ENCODE measurements at regions not wholly inside any gene's neighbourhood (a gene's known extent, or its start where the extent isn't known, plus 50 kb on each side); places are given as distances from the start of the nearest gene placed in this dataset.

DNA sequence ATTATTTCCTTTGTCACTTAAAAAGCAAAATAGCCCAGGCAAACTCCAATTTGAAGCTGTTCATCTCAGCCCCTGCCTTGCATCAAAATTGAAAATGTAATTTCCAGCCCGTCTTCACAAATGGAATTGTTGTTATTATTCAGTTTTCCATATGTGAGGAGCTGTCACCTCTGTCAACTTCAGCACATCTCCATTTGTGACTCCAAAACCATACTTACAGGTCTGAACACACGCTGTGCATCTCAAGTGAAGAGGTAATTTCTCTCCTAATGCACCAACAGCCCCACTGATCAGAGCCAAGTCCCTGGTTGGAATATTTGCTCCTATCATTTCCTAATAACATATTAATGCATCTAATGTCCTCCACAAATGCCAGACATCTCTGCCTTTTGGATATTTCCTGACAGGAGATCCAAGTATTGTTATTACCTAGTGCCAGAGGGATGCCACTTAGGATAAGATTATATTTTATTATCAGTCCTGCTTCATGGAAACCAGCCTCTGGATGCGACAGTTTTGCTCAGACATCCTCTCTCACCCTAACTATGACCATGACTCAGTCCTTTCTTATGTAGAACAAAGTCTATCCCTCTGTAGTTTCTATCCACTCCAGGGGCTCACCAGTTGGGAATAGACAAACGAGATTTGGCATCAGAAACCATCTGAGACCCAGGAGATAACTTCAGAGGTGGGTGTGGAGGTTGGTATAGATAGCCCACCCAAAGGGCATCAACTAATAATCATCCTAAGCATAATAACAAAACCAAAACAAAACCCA lies 379.8 kb downstream of the VPS13C start:
- DNase-seq = no peak

DNA sequence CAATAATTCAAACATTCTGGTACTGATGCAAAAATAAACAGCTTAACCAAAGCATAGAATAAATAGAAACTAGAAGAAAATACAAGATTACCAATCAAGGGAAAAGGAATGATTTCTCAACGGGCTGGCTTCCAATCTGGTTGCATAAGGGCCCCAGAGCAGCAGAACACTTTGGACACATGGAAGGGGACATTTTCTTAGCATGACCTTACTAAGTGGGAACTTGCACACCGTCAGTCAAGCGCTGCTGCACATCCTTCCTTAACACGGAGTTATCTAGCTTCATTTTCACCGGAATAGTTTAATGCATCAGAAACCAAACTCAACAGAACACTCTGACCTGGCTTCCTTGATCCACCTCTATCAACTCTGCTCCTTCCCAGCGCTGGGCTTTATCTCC lies 388.5 kb downstream of the VPS13C start:
- no peak for DNase-seq

DNA sequence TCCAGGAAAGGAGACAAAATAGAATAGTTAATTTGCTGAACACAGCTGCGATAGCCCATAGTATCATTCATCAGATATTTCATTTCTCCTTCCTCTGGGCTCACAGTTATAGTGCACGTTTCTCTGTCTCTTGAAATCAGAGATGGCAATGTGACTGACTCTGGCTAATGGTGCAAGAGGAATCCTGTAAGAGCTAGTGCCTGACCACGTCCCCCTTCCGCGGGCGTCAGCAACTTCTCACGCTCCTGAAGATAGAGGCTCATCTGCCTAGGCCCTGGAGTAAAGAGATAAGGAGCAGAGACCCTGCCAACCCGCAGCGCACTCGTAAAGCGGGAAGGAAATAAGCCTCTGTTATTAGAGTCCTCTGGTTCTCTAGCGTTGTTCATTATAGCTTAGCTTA lies 391.8 kb downstream of the VPS13C start:
- no peak for DNase-seq

DNA sequence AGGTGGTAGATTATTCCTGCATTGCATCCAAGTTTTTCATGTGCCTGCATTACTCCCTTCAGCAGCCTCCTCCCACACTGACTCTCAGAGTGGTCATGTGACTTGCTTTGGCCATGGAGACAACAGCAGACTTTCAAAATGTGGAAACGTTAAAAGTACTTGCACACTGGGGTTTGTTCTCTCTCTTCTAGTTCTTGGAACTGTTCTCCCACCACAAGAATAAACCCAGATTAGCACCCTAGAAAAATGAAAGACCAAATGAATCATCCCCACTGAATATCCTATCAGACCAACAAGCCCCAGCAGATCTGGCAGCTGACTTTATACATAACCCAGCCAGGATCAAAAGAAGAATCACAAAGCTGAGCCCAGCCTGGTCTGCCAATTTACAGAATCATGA lies 398.5 kb downstream of the VPS13C start:
- DNase-seq = no peak

DNA sequence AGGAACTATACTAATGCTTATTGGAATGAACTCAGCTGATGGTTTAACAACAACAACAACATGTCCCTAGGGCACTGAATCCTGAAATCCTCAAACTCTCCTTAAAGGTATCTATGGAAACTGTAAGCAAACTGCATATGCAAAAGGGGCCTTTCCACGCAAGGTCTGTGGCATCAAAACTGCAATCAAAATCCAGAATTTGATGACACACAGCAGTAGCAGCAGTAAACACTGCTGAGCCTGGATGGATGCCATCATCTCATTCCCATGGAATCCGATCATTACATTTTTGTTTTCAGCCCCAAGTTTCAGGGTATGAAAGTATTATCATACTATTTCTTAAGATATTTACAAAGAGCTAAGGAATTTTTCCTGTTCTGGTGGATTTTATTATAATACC lies 399.7 kb downstream of the VPS13C start:
- DNase-seq = no peak

DNA sequence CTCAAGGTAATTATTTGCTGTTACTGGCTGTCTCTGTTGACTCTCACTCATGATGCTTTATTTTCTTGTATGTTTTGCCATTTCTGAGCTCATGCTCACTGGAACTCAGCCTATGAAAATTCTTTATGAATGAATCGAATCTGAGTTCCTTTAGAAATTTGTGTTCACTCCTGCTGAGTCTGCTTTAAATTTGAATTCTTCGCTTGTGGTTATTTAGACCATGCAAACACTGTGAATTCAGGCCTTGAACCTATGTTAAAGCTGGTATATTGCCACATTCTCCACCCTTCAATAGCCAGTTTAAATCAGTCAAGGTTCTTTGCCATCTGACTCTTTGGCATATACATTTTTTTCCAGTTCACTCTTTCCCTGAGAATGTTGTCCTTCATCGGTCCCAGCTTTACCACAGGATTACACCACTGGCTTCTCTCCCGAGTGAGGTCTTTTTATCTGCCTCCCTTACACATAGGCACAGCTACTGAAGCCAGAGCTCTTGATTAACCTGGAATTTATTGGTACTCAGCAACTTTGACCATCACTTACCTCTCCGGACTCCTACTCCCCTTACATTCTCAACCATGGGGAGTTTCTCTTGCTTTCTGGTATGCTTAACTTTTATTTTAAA lies 400.6 kb downstream of the VPS13C start:
- DNase-seq = no peak

DNA sequence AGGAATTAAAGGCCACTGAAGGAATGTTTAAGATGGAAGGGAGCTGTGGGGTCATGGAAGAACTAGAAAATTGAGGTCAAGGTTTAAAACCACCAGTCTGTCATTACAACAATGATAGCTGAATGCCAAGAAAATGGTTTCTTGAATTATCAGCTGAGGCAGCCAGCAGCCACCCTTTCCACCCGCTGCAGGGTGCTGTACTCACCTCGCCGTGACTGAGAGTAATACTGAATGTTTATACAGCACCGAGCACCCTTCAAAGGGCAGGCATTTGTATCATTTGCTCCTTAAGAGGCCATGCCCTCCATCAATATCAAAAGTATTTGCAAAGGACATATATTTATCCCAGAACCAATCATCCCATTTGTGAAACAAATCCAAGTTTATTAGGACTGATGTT lies 402.8 kb downstream of the VPS13C start:
- DNase-seq = no peak

DNA sequence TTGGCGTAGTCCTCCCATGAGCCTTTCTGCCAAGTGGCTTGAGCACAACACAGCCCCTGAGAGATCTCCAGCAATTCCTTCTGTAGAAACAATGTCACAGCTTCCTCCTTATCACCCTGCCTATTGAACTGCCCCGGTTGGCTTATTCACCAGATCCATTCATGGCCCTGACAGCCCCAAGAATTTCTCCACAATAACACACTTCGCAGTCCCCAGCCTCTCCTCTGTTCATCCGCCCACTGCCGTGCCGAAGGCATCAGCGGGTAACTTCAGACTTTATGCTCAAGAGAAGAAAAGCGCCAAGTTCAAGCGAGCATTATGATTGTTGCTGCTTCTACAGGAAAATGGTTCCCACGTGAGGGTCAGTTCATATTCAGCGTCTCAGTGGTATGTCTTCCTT lies 403.9 kb downstream of the VPS13C start:
- DNase-seq = no peak

DNA sequence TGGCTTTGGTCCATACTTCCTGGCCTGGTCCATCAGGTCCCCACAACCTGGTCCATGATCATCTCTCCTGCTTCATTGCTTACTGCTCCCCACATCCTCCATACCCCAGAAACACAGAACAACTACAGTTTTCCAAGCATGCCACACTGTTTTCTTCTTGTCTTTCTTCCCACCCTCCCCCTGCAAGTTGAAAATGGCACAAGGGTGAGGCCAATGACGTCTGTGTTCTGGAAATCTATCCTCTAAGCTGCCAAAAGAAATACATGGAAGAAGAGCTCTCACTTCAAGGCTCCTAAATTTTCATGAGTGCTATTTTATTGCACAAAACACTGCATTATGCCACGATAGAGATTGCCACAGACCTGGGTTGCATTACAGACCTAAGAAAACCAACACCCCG lies 404.4 kb downstream of the VPS13C start:
- no peak for DNase-seq

DNA sequence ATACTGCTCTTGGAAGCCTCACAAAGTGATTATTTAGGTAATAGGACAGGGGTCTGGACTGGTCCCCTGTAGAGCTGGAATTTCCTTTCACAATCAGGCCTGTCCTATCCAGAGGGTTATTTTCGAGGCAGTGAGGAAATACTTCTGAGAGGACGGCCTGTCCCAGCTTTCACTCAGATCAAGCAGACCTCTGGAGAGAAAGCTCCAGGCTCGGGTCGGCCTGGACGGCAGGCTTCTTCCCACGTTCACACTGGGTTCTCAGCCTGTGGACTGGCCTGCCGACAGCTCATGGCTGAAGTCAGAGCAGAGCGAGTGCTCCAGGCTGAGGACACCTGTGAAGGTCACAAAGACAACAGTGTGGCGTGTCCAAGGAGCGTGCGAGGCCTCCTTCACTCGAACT lies 405.3 kb downstream of the VPS13C start:
- no peak for DNase-seq

DNA sequence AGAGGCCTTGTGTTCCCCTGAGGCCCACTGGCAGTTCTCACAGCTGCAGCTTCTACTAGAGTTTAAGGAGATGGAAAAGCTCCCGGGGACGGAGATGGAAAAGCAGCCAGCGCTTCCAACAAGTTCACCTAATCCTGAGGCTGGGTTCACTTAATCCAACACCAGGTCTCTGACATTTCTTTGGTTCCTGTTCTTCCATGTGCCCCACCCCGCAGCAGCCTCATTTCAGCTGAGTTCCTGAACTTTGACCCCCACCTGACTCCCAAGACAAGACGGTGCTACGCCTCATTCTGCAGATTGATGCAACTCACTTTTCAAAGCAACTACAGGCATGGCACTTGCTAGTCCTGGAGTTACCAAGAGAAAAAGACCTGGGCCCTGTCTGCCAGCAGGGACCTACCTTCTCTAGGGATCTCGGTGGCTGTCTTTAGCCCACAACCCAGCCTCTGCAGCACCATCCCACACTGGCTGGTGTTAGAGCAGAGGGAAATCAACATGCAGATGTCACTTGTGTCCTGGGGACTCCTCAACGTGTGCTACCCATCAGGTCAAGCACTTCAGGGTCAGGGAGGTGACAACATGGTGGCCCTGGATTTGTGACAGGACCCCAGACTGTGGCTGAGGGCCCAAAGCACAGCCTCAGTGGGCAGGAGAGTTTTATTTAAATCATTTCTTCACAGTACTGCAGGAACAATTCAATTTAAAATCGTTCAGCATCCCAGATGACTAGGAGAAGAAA lies 406.1 kb downstream of the VPS13C start:
- no peak for DNase-seq

DNA sequence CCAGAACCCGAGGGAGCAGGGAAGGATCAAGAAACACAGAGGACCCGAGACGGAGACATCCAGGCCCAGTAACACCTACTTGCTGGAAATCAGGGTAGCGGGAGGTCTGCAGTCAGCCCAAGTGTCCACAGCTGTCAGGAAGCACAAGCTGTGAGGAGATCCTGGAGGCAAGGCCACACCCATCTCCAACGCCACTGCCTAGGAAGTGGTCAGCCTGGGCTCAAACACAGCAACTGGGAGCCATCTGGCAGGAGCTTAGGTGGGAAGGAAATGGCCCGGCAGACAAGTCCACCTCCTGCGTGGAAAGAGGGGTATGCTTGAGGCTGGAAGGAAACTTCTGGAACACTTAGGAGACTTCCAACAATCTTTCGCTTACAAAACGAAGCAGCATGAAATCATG lies 407.1 kb downstream of the VPS13C start:
- no peak for DNase-seq

DNA sequence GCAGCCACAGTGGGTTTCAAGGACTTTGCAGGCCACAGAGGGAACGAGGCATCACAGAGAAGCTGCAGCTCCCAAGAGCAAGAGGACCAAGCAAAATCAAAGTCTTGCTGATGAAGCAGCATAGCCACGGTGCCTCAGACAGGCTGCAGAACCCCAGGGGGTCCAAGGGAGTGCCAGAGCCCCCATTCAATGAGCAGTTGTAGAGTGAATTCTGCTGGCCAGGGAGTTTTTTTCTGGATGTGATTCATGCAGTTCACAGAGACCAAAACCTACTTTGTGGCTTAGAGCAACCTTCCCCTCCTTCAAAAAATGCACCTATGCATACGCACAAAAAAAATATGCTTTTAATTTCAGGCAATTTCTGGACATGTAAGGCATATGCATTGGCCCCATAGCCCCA lies 409.0 kb downstream of the VPS13C start:
- DNase-seq = no peak

DNA sequence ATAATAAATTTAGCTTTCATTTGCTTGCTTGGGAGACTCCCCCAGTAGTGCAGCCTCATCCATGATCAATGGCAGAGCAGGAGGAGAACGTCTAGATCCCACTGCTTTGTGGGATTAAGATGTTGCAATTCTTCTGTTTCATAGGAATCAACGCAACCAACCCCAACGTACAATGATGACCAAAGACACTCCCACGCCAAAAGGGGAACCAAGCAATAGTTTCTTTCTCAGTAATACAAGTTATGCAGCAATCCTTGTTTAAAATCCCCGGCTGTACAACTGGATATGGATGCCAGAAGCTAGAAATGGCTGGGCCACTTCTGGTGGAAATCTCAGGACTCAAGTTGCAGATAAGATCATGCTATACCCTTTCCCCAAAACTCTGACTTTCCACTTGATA lies 411.2 kb downstream of the VPS13C start:
- no peak for DNase-seq

DNA sequence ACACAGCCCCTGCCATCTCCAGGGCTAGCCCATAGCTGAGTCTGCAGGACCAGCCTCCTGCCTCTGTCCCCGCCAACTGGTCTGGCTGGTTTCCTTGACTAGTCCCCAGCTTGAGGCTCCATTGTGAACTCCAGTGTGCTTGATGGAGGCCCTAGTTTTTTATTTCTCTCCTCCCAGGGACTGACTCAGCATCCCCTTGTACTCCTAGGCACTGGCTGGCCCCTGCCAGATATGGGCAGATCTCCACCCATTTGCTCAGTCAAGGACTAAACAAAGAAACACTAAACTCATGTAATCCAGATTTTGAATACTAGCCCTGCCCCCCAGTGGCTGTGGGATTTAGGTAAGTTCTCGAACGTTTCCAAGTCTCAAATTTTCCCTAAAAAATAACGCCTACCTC lies 415.4 kb upstream of the RORA start:
- DNase-seq = no peak

DNA sequence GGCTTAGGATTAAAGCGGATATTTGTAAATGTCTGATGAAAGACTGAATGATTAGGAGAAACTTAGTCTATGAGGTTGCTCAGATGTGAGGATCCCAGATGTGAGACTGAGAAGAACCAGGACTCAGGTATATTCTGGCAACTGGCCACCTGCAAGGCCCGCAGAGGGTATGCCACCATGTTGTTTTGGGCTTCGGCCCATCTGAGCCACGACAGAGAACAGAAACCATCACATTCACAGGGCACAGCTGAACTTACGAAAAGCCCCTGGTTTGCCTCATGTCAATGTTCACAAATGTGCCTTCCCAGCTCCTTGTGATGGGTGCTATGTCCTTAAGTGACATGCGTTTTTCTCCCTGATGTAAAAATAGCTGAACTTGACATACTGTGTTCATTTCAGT lies 412.5 kb upstream of the RORA start:
- DNase-seq = no peak

DNA sequence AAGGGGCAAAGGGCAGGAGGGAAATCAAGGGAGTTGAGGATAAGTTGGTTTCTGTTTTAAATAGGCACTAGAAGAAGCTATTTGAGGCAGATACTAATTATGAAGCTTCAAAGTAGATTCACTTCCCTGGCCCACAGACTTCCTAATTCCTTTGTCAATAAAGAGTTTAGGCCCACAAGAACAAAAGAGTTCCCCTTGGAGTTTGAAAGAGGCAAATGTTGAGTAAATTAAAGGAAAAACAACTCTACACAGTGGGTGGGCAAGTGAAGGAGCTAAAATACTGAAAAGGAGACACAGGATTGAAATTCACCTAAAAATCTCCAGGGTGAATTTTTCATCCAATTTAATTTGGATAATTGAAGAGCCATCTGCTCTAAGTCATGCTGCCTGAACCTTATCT lies 411.7 kb upstream of the RORA start:
- no peak for DNase-seq

DNA sequence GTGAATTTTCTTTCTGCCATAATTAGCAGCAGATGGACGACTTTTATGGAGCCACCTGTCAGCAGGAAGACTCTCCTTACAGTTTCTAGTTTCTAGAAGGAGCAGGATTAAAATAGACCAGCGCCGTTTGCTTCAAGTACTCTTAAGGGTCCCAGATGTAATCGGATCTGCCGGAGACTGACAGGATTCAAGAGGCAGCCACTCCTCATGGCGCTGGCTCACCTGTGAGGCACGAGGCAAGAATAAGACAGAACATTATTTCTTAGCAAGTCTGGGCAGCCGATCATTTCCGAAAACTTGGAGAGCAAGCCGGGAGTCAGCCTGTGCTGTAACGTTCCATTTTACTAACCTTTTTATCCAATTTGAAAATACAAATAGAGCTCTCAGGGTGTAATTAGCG lies 410.4 kb upstream of the RORA start:
- no peak for DNase-seq

DNA sequence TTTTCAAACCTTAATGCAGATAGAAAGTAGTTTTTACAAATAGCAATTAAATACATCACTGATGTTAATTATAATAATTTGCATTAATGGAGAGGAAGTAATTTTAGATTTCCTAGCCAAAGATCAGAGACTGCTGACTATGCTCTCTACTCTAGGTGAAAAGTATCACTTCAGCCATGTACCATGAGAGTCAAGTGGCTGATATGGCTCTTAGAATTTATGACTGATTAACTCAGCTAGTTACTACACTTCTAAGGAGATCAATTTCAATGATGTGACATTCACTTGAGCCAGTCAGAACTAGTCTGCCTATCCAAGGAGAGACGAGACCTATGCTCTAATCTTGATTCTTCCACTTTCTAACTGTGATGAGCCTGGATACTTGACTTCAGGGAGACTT lies 405.7 kb upstream of the RORA start:
- DNase-seq = no peak

DNA sequence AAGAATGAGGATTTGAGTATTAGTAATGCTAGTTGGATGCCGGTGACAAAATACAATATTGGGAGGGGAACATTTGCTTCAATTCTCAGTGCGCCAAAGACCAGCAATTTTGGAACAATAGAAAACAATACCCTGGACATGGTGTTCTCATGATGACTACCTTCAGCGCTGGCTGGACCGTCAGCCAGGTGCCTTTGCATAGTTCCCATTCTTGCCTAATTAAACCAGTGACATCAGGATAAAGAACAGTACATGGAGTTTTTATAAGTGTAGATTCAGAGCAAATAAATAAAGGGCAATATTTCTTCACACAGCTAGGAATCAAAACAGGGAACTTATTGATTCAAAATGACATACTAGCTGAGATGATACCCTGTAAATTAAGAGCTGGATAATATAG lies 404.8 kb upstream of the RORA start:
- no peak for DNase-seq

DNA sequence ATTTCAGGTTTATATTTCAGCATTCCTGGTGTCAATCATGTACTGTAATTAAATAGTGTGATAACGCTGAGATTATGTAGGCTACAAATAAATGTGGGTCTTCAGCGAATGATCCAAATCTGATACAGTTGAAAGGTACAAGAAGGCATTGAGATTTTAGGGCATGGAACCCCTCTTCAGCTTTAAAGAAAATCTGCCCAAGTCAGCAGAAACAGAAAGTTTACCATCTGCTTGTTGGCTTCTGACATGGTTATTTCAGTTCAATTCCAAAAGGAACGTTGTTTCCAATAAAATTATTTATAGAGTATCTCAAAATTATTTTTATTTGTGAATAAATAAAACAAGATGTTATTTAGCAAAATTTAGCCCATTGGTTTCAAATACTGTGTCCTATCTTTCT lies 400.2 kb upstream of the RORA start:
- DNase-seq = no peak

DNA sequence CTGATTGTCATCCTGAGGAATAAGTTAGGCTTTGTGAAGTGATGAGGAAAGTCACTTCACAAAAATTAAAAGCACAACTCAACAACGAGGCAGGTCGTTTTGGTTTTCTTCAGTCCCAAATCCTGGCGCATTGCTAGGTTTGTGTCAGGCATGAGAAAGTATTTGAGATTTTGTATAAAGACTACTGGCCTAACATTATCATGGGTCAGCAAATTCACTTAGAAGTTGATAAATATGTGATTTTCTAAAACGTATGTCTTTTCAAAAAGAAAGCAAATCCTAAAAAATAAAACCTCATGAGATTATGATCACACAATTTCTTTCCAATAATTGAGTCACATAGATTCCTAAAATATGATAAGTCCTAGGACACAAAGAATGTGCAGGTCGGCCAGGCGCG lies 395.8 kb upstream of the RORA start:
- no peak for DNase-seq

DNA sequence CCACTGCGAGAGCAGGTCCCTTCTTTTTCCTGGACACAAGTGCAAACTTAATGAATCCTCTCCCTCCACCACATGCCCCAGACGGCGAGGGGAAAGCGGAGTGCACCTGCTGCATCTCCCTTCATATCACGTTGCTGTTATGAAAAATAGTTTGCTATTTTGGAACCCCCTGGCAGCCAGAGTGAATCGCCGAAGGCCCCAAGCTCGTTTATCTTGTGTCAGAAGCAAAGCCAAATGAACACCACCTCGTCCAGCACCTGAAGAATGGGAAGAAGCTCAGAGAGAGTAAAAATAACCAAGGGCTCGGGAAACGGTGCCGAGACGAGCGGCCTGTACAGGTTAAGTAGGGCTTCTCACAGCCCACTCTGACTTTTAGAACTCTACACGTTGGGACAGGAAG lies 394.6 kb upstream of the RORA start:
- DNase-seq = no peak

DNA sequence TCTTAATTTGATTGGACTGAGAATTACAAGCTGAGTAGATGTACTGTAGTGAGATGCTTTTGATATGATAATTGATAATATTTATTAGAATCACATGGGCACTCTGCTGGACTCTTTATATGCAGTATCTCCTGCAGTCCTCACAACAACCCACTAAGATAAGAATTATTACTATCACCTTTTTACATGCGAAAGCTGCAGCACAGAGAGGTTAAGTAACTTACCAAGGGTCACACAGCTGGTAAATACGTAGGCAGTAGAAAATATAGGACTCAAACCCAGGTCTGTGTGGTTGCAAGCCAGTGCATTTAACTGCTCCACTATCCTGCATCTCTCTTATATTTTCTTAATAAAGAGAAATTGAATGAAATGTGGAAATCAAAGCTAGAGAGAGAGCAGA lies 392.8 kb upstream of the RORA start:
- DNase-seq = no peak

Measured in NCI-H2029 treated with DMSO at 0.1 percent for 48 hours (cell line).